HEK293 (cell line): ENCODE measurements at regions not wholly inside any gene's neighbourhood (a gene's known extent, or its start where the extent isn't known, plus 50 kb on each side); places are given as distances from the start of the nearest gene placed in this dataset.

Experiments
- CTCF ChIA-PET: fragments of 350-600 bp; formaldehyde crosslinking; extraction: SDS; loops from one replicate; lab custom pipeline; 2021; ENCODE audit warnings: antibody characterized with exemption; lab: Yijun Ruan, JAX
- POLR2A ChIA-PET: fragments of 300-600 bp; formaldehyde crosslinking; extraction: SDS; loops from one replicate; lab custom pipeline; 2020; ENCODE audit warnings: antibody characterized with exemption, inconsistent platforms; lab: Yijun Ruan, JAX
- H3K27ac ChIP-seq: fragments of 200-500 bp; sonication (Bioruptor generic); 2 replicates; pipeline ENCODE4 v1.5.1; 2014; ENCODE audit warnings: low read depth, low read length, control low read depth, inconsistent platforms; ENCODE audit errors: extremely low read depth
- H3K36me3 ChIP-seq, 2 experiments: fragments of 200-500 bp in 1 of 2; sonication (Bioruptor generic) in 1 of 2; 1 replicate in 1 of 2; 2 replicates in 1 of 2; pipeline ENCODE4 v1.5.1; 2014 to 2017; ENCODE audit warnings: inconsistent platforms in 2 of 2, low read length in 2 of 2; ENCODE audit not compliant: control insufficient read depth in 2 of 2, insufficient read depth in 1 of 2
- H3K4me1 ChIP-seq: fragments of 200-500 bp; sonication (Bioruptor generic); 2 replicates; pipeline ENCODE4 v1.5.1; 2014; ENCODE audit warnings: mild to moderate bottlenecking, low read length, inconsistent platforms; ENCODE audit not compliant: control insufficient read depth, insufficient read depth
- H3K4me3 ChIP-seq: 2 replicates; pipeline ENCODE4 v1.5.1; 2011; ENCODE audit warnings: low read depth, mild to moderate bottlenecking, control low read depth, low read length, moderate library complexity
- H3K9me3 ChIP-seq: fragments of 200-500 bp; sonication (Bioruptor generic); 2 replicates; pipeline ENCODE4 v1.5.1; 2014; ENCODE audit warnings: low read depth, low read length, inconsistent platforms; ENCODE audit not compliant: control insufficient read depth, insufficient read depth
- BCL11A ChIP-seq: fragments of 450-650 bp; formaldehyde crosslinking; IDR thresholded peaks from 2 replicates; pipeline ENCODE4 v1.5.1; 2016; ENCODE audit warnings: low read depth, missing biosample characterization, missing genetic modification characterization
- CTCF ChIP-seq: fragments of 450-650 bp; formaldehyde crosslinking; IDR thresholded peaks from 2 replicates; pipeline ENCODE4 v1.5.1; 2016; ENCODE audit warnings: missing biosample characterization, missing genetic modification characterization
- ELK4 ChIP-seq: IDR thresholded peaks from 2 replicates; pipeline ENCODE4 v1.6.1; 2011; ENCODE audit warnings: mild to moderate bottlenecking, low read depth, low read length, borderline replicate concordance
- GLIS2 ChIP-seq: fragments of 450-650 bp; formaldehyde crosslinking; IDR thresholded peaks from 2 replicates; pipeline ENCODE4 v1.5.1; 2016; ENCODE audit warnings: missing biosample characterization, missing genetic modification characterization
- RBAK ChIP-seq: fragments of 450-650 bp; formaldehyde crosslinking; IDR thresholded peaks from 2 replicates; pipeline ENCODE4 v1.5.1; 2016; ENCODE audit warnings: missing biosample characterization, missing genetic modification characterization
- SETDB1 ChIP-seq: IDR thresholded peaks from one replicate; pipeline ENCODE4 v1.6.1; 2017; ENCODE audit warnings: mild to moderate bottlenecking, low read length, moderate library complexity, mixed read lengths; ENCODE audit not compliant: insufficient read length
- ZBTB7A ChIP-seq: fragments of 450-650 bp; formaldehyde crosslinking; IDR thresholded peaks from 2 replicates; pipeline ENCODE4 v1.5.1; 2016; ENCODE audit warnings: low read depth, missing biosample characterization, missing genetic modification characterization
- ZNF140 ChIP-seq: fragments of 450-650 bp; formaldehyde crosslinking; IDR thresholded peaks from 2 replicates; pipeline ENCODE4 v1.5.1; 2016; ENCODE audit warnings: missing biosample characterization, missing genetic modification characterization
- ZNF146 ChIP-seq: fragments of 450-650 bp; formaldehyde crosslinking; IDR thresholded peaks from 2 replicates; pipeline ENCODE4 v1.5.1; 2016; ENCODE audit warnings: missing biosample characterization, missing genetic modification characterization
- ZNF223 ChIP-seq: fragments of 450-650 bp; formaldehyde crosslinking; IDR thresholded peaks from 2 replicates; pipeline ENCODE4 v1.5.1; 2016; ENCODE audit warnings: missing biosample characterization, missing genetic modification characterization
- ZNF274 ChIP-seq, 2 experiments: fragments of 200-500 bp in 1 of 2; fragments of 450-650 bp in 1 of 2; sonication (Bioruptor generic) in 1 of 2; formaldehyde crosslinking in 1 of 2; IDR thresholded peaks; 2 replicates each; pipeline versions ENCODE4 v1.5.1 to v1.6.1; 2014 to 2016; ENCODE audit warnings: borderline replicate concordance in 1 of 2, inconsistent platforms in 1 of 2, low read length in 1 of 2, missing biosample characterization in 1 of 2, missing genetic modification characterization in 1 of 2
- ZNF280C ChIP-seq: fragments of 450-650 bp; formaldehyde crosslinking; IDR thresholded peaks from 2 replicates; pipeline ENCODE4 v1.5.1; 2016; ENCODE audit warnings: missing biosample characterization, missing genetic modification characterization
- ZNF501 ChIP-seq: fragments of 450-650 bp; formaldehyde crosslinking; IDR thresholded peaks from 2 replicates; pipeline ENCODE4 v1.5.1; 2016; ENCODE audit warnings: missing biosample characterization, missing genetic modification characterization
- ZNF549 ChIP-seq: fragments of 450-650 bp; IDR thresholded peaks from 2 replicates; pipeline ENCODE4 v1.5.1; 2018; ENCODE audit warnings: missing biosample characterization, missing genetic modification characterization, mild to moderate bottlenecking, inconsistent platforms, moderate library complexity
- ZNF600 ChIP-seq: fragments of 450-650 bp; formaldehyde crosslinking; IDR thresholded peaks from 2 replicates; pipeline ENCODE4 v1.5.1; 2016; ENCODE audit warnings: missing biosample characterization, missing genetic modification characterization
- ZNF629 ChIP-seq: fragments of 450-650 bp; formaldehyde crosslinking; IDR thresholded peaks from 2 replicates; pipeline ENCODE4 v1.5.1; 2017; ENCODE audit warnings: missing biosample characterization, missing genetic modification characterization
- ZNF76 ChIP-seq: fragments of 450-650 bp; formaldehyde crosslinking; IDR thresholded peaks from 2 replicates; pipeline ENCODE4; 2016; ENCODE audit warnings: low read depth, missing biosample characterization, missing genetic modification characterization, borderline replicate concordance
- ZNF830 ChIP-seq: fragments of 450-650 bp; IDR thresholded peaks from 2 replicates; pipeline ENCODE4 v1.5.0; 2018; ENCODE audit warnings: missing biosample characterization, missing genetic modification characterization, low read depth, mild to moderate bottlenecking, moderate library complexity
- ZSCAN18 ChIP-seq: fragments of 450-650 bp; formaldehyde crosslinking; IDR thresholded peaks from 2 replicates; pipeline ENCODE4 v1.5.1; 2016; ENCODE audit warnings: missing biosample characterization, missing genetic modification characterization

DNA sequence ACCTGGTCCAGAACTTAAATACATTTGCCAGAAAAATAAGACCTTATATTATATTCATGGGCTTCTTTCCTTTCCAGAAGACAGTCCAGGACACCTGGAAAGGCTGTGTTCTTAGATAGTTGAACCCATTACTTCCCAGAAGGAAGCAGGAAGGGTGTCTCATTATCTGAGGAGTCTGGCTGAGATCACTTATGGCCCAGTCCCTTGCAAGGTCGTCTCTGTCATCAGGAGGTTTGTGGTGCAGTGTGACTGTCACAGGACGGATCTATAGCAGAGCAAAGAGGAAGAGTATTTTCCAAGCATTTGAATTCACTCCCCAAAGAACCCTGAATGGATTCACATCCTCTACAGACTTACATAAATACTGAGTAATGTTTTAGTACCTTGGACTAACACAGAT is 270.7 kb upstream of the MTNR1B start:
- ChIA-PET POLR2A (no interaction called here), CTCF (interaction anchor here (0.5 kb wide), 1 partner anchor 133 kb away, joined by 3 read pairs; no protein-coding TSS in a partner anchor)
- Histone ChIP-seq H3K27ac (no peak overlapping the region), H3K36me3 (no peaks in the 10 kb centered on the region), H3K4me1 (peaks cover 5% of the 10 kb centered on the region; the same call in 1 of the 2 replicates), H3K4me3 (no peak overlapping the region), H3K9me3 (no peaks in the 10 kb centered on the region)
- TF ChIP-seq ZNF830 (tag by site-specific recombination), result no peak
- TF ChIP-seq ZBTB7A (tag by site-specific recombination), result no peak
- no peak for TF ChIP-seq ZNF223 (tag by site-specific recombination)
- no peak for TF ChIP-seq ZNF76
- TF ChIP-seq GLIS2 (tag by site-specific recombination), result no peak
- no peak for TF ChIP-seq BCL11A (tag by site-specific recombination)
- TF ChIP-seq ZNF280C (tag by site-specific recombination), result no peak
- no peak for TF ChIP-seq CTCF
- TF ChIP-seq RBAK (tag by site-specific recombination), result no peak
- TF ChIP-seq ZNF600 (tag by site-specific recombination), result no peak
- no peak for TF ChIP-seq ZNF629 (tag by site-specific recombination)
- TF ChIP-seq ZNF501 (tag by site-specific recombination), result no peak
- no peak for TF ChIP-seq ZNF140 (tag by site-specific recombination)
- TF ChIP-seq SETDB1, result no peak
- TF ChIP-seq ELK4, result no peak
- no peak for TF ChIP-seq ZNF549 (tag by site-specific recombination)
- TF ChIP-seq ZNF274 (IDR thresholded peaks at IDR 0.05; ENCODE audit: low read length), result no peak
- TF ChIP-seq ZNF274 (tag by site-specific recombination; IDR thresholded peaks at IDR 0.05; ENCODE audit: borderline replicate concordance), result no peak

- POLR2A ChIA-PET, result no interaction called here
- peaks cover 5% of the 10 kb centered on the region; the same call in 1 of the 2 replicates for H3K4me1 ChIP-seq
- TF ChIP-seq ZNF146, result no peak
- no peak for TF ChIP-seq ZSCAN18 (tag by site-specific recombination)
- TF ChIP-seq, all 188 proteins: peak for 0
- no peak overlapping the region for H3K27ac ChIP-seq
- no peak overlapping the region for H3K4me3 ChIP-seq
- CTCF ChIA-PET, result no interaction called here
- H3K36me3 ChIP-seq, result no peaks in the 10 kb centered on the region
- no peaks in the 10 kb centered on the region for H3K9me3 ChIP-seq
Measured at GRCh38 chr11:92702037-92702804, 267.2 kb upstream of the MTNR1B start.
